ENCODE measurements at regions not wholly inside any gene's neighbourhood (a gene's known extent, or its start where the extent isn't known, plus 50 kb on each side); places are given as distances from the start of the nearest gene placed in this dataset.
A peak's percentile ranks its signal among the peaks of the same experiment; 100 is the strongest.

DNA sequence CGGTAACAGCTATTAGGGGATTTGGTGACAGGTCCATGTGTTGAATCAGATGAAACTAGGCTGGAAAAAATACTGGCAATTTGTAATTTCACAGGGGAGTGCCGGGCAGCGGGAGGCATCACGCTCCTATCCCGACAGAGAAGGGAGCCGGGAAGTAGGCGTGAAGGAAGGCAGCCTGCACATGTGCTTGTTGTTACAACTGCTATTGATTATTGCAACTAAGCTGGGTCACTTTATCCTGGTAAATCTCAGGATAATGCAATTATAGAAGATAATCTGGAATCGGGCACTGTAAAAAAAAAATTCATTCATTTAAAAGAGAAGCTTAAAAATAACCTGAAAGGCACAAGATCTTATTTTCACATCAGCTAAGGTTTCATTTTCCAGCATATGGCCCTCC lies 180.6 kb downstream of the FOXL1 start:
- no peaks in the 10 kb centered on the region for H4K20me1 ChIP-seq (ENCODE audit: control insufficient read depth, extremely low read depth, insufficient read depth, low read length)

DNA sequence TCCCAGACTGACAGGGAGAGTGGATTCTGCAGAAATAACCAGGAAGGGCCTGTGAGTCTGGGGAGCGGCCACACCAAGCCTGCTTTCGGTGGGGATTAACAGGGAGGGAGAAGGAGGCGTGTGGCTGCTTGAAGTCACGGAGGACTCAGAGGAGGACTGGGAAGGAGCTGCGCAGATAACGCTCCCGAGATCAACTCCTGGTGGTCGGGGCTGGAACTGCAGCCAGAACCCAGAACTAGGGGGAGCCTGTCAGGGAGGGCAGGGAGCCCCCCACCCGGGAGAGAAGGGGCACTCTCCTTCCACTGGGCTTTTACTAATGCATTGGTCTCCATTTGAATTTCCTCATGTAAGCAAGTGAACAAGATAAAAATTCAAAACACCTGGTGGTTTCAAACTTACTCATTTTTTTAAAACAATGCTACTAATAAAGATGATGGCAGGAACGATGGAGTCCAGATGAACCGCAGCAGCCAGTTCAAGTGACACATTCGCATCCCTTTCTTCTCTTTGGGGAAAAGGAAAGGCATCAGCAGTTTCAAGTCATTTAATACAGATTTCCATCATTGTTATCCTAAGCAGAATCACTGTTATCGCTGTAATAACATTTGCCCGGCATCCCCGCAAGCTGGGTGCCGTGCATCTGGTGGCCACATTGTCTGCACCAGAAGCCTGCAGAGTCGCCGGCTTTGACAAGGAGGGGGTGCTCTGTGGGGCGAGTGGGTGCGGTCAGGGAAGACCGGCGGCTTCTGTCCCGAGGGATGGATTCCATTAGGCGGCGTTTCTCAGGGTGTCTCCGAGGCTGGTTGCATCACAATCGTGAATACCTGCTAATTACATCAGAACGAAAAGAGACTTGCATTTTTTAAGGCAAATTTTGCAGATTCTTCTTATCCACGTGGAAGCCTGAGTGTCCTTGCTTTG lies 183.0 kb downstream of the FOXL1 start:
- peak; percentile 66 to 73 for DNase-seq (ENCODE audit: low read depth in 2 of 2)
- peak overlapping the region; percentile 29 to 47 (median 38) for H3K4me3 ChIP-seq (replicated peaks in 1 of 4; ENCODE audit: control extremely low read depth in 1 of 4, insufficient read depth in 1 of 4, low read depth in 3 of 4, low read length in 4 of 4)
- H4K20me1 ChIP-seq (ENCODE audit: control insufficient read depth, extremely low read depth, insufficient read depth, low read length) = no peaks in the 10 kb centered on the region
- TF ChIP-seq, protein P1, sequence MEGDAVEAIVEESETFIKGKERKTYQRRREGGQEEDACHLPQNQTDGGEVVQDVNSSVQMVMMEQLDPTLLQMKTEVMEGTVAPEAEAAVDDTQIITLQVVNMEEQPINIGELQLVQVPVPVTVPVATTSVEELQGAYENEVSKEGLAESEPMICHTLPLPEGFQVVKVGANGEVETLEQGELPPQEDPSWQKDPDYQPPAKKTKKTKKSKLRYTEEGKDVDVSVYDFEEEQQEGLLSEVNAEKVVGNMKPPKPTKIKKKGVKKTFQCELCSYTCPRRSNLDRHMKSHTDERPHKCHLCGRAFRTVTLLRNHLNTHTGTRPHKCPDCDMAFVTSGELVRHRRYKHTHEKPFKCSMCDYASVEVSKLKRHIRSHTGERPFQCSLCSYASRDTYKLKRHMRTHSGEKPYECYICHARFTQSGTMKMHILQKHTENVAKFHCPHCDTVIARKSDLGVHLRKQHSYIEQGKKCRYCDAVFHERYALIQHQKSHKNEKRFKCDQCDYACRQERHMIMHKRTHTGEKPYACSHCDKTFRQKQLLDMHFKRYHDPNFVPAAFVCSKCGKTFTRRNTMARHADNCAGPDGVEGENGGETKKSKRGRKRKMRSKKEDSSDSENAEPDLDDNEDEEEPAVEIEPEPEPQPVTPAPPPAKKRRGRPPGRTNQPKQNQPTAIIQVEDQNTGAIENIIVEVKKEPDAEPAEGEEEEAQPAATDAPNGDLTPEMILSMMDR (conservative IDR thresholded peaks at IDR 0.05 in 1 of 2, IDR thresholded peaks at IDR 0.05 in 1 of 2; ENCODE audit: low read depth in 1 of 2, low read length in 2 of 2) = peak; percentile 94 to 97
- TF ChIP-seq EZH2 (IDR thresholded peaks at IDR 0.05; ENCODE audit: low read length, missing control alignments) = no peak
- H3K27ac ChIP-seq (ENCODE audit: insufficient read depth, low read length) = no peak overlapping the region
- H3K4me1 ChIP-seq (ENCODE audit: control insufficient read depth, extremely low read depth, insufficient read depth, low read length) = peaks cover 8% of the 10 kb centered on the region
- H3K27me3 ChIP-seq (ENCODE audit: control insufficient read depth, insufficient read depth, low read length) = peaks cover 8% of the 10 kb centered on the region
- H3K9ac ChIP-seq (ENCODE audit: insufficient read depth, low read length) = no peak overlapping the region
- no peaks in the 10 kb centered on the region for H3K79me2 ChIP-seq (ENCODE audit: control insufficient read depth, insufficient read depth, low read length)
- H2AFZ ChIP-seq (ENCODE audit: low read length) = peak overlapping the region; percentile 84
- H3K9me3 ChIP-seq (ENCODE audit: control insufficient read depth, insufficient read depth, low read depth, low read length) = no peaks in the 10 kb centered on the region
- H3K36me3 ChIP-seq (ENCODE audit: control insufficient read depth, insufficient read depth, low read length) = no peaks in the 10 kb centered on the region
- peak overlapping the region; percentile 92 for H3K4me2 ChIP-seq (ENCODE audit: extremely low read depth, insufficient read depth, low read length)

More for the DNA sequence above, 180.6 kb downstream of the FOXL1 start:
- peaks cover 8% of the 10 kb centered on the region for H3K4me1 ChIP-seq (ENCODE audit: control insufficient read depth, extremely low read depth, insufficient read depth, low read length)
- no peak for DNase-seq (ENCODE audit: low read depth in 2 of 2)
- H3K9me3 ChIP-seq (ENCODE audit: control insufficient read depth, insufficient read depth, low read depth, low read length) = no peaks in the 10 kb centered on the region
- no peaks in the 10 kb centered on the region for H3K36me3 ChIP-seq (ENCODE audit: control insufficient read depth, insufficient read depth, low read length)
- H3K27ac ChIP-seq (ENCODE audit: insufficient read depth, low read length) = no peak overlapping the region
- no peak overlapping the region for H3K4me2 ChIP-seq (ENCODE audit: extremely low read depth, insufficient read depth, low read length)
- H3K9ac ChIP-seq (ENCODE audit: insufficient read depth, low read length) = no peak overlapping the region
- no peak overlapping the region for H2AFZ ChIP-seq (ENCODE audit: low read length)
- no peak overlapping the region for H3K4me3 ChIP-seq (replicated peaks in 1 of 4; ENCODE audit: control extremely low read depth in 1 of 4, insufficient read depth in 1 of 4, low read depth in 3 of 4, low read length in 4 of 4)
- no peaks in the 10 kb centered on the region for H3K79me2 ChIP-seq (ENCODE audit: control insufficient read depth, insufficient read depth, low read length)
- no peak for TF ChIP-seq EZH2 (IDR thresholded peaks at IDR 0.05; ENCODE audit: low read length, missing control alignments)
- TF ChIP-seq, protein P1 (conservative IDR thresholded peaks at IDR 0.05 in 1 of 2, IDR thresholded peaks at IDR 0.05 in 1 of 2; ENCODE audit: low read depth in 1 of 2, low read length in 2 of 2) = no peak
- H3K27me3 ChIP-seq (ENCODE audit: control insufficient read depth, insufficient read depth, low read length) = peaks cover under 1% of the 10 kb centered on the region

DNA sequence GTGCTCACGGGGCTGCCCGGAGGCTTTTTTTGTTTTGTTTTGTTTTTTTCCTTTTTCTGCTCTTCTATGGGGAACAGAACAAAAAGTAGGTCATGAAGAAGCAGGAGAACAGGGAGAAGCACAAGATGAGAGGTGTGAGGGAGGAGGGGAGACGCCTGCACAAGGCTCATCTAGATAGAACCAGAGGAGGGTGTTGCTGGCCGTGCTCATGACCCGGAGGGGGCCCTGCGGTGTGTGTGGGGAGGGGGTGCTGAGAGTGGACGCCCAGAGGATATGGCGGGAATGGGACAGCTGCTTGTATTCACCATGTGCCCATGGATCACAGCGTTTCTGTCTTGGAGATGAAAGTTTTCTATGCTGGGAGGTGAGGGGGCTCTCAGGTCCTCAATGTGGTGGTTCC lies 183.7 kb downstream of the FOXL1 start:
- peak overlapping the region in 1 of 4 experiments; percentile 40 for H3K4me3 ChIP-seq (replicated peaks in 1 of 4; ENCODE audit: control extremely low read depth in 1 of 4, insufficient read depth in 1 of 4, low read depth in 3 of 4, low read length in 4 of 4)
- TF ChIP-seq, protein P1 (conservative IDR thresholded peaks at IDR 0.05 in 1 of 2, IDR thresholded peaks at IDR 0.05 in 1 of 2; ENCODE audit: low read depth in 1 of 2, low read length in 2 of 2) = no peak
- TF ChIP-seq EZH2 (IDR thresholded peaks at IDR 0.05; ENCODE audit: low read length, missing control alignments) = no peak
- H3K27me3 ChIP-seq (ENCODE audit: control insufficient read depth, insufficient read depth, low read length) = peaks cover 8% of the 10 kb centered on the region
- no peaks in the 10 kb centered on the region for H4K20me1 ChIP-seq (ENCODE audit: control insufficient read depth, extremely low read depth, insufficient read depth, low read length)
- no peak overlapping the region for H3K27ac ChIP-seq (ENCODE audit: insufficient read depth, low read length)
- peaks cover 8% of the 10 kb centered on the region for H3K4me1 ChIP-seq (ENCODE audit: control insufficient read depth, extremely low read depth, insufficient read depth, low read length)
- peak overlapping the region; percentile 92 for H3K4me2 ChIP-seq (ENCODE audit: extremely low read depth, insufficient read depth, low read length)
- DNase-seq (ENCODE audit: low read depth in 2 of 2) = no peak
- no peak overlapping the region for H3K9ac ChIP-seq (ENCODE audit: insufficient read depth, low read length)
- H3K36me3 ChIP-seq (ENCODE audit: control insufficient read depth, insufficient read depth, low read length) = no peaks in the 10 kb centered on the region
- no peak overlapping the region for H2AFZ ChIP-seq (ENCODE audit: low read length)
- H3K9me3 ChIP-seq (ENCODE audit: control insufficient read depth, insufficient read depth, low read depth, low read length) = no peaks in the 10 kb centered on the region
- H3K79me2 ChIP-seq (ENCODE audit: control insufficient read depth, insufficient read depth, low read length) = no peaks in the 10 kb centered on the region
